Small intestine (tissue), 7 donors: ENCODE measurements at regions not wholly inside any gene's neighbourhood (a gene's known extent, or its start where the extent isn't known, plus 50 kb on each side); places are given as distances from the start of the nearest gene placed in this dataset.

Experiments
- DNase-seq, 2 donors: peaks; one replicate each; pipeline versions ENCODE4 v3.0.0 to v3.0.0-alpha.2; 2013
- FAIRE-seq: peaks from 2 replicates; lab custom pipeline; 2012; peaks lifted over from hg19 to GRCh38; lab: Jason Lieb, UNC
- H3K27ac ChIP-seq, 3 donors: one replicate each; pipeline ENCODE4 v1.5.1; 2013; ENCODE audit warnings: low read length in 2 of 3, mild to moderate bottlenecking in 2 of 3, control low read depth in 1 of 3, inconsistent platforms in 1 of 3, low read depth in 1 of 3, moderate library complexity in 1 of 3
- H3K27me3 ChIP-seq, 3 donors: one replicate each; pipeline ENCODE4 v1.6.1; 2013; ENCODE audit warnings: low read length in 3 of 3, inconsistent platforms in 1 of 3; ENCODE audit not compliant: control insufficient read depth in 3 of 3, insufficient read depth in 3 of 3
- H3K36me3 ChIP-seq, 3 donors: one replicate each; pipeline ENCODE4 v1.6.1; 2013; ENCODE audit warnings: low read length in 3 of 3, inconsistent platforms in 1 of 3, low read depth in 1 of 3, mild to moderate bottlenecking in 1 of 3, moderate library complexity in 1 of 3; ENCODE audit not compliant: control insufficient read depth in 3 of 3, insufficient read depth in 2 of 3
- H3K4me1 ChIP-seq, 3 donors: one replicate each; pipeline ENCODE4 v1.6.1; 2013; ENCODE audit warnings: low read length in 2 of 3, inconsistent platforms in 1 of 3, low read depth in 1 of 3, mild to moderate bottlenecking in 1 of 3, moderate library complexity in 1 of 3; ENCODE audit not compliant: control insufficient read depth in 3 of 3, insufficient read depth in 2 of 3
- H3K4me3 ChIP-seq, 3 donors: one replicate each; pipeline ENCODE4 v1.5.1; 2013; ENCODE audit warnings: low read length in 3 of 3, control low read depth in 1 of 3, inconsistent platforms in 1 of 3, low read depth in 1 of 3, mild to moderate bottlenecking in 1 of 3, moderate library complexity in 1 of 3
- H3K9me3 ChIP-seq, 2 donors: one replicate each; pipeline ENCODE4 v1.6.1; 2013; ENCODE audit warnings: low read depth in 1 of 2, low read length in 1 of 2; ENCODE audit not compliant: control insufficient read depth in 2 of 2, insufficient read depth in 1 of 2
- WGBS, 3 donors: extraction: QIAGEN DNeasy Blood & Tissue Kit; methylation state at CpG; one replicate each; pipeline ENCODE4 v1.1.7; 2013; 5-methylcytosine and 5-hydroxymethylcytosine counted together
- donor health status: healthy with polysubstance abuse.
- donor health status: control.
- donor health status: control.
- donor health status: Bipolar disorder and iron deficiency.
- donor health status: healthy.

- peaks cover 0 to 16% of the 10 kb centered on the region in 2 donors for H3K9me3 ChIP-seq
- no peak overlapping the region for H3K4me3 ChIP-seq
- no peaks in the 10 kb centered on the region for H3K36me3 ChIP-seq
- WGBS, 3 donors = 25 to 63% (median 50%) methylated on average over 2 of the region's 2 CpGs
- DNase-seq = peak; percentile 33 to 80
- peak overlapping the region in 1 of 3 donors; percentile 18 for H3K27ac ChIP-seq
- no peaks in the 10 kb centered on the region for H3K27me3 ChIP-seq
- H3K4me1 ChIP-seq = peaks cover 0 to 3% (median 0%) of the 10 kb centered on the region in 3 donors
- no peak for FAIRE-seq
Observed at GRCh38 chr15:67892559-67893377, 52.9 kb upstream of the RNU6-1 start.

- no peak overlapping the region for H3K27ac ChIP-seq
- DNase-seq = no peak
- H3K9me3 ChIP-seq = peaks cover 0 to 14% of the 10 kb centered on the region in 2 donors
- no peaks in the 10 kb centered on the region for H3K27me3 ChIP-seq
- no peak overlapping the region for H3K4me3 ChIP-seq
- peaks cover 0 to 12% (median 3%) of the 10 kb centered on the region in 3 donors for H3K4me1 ChIP-seq
- H3K36me3 ChIP-seq = no peaks in the 10 kb centered on the region
- peak; percentile 74 for FAIRE-seq
Observed at GRCh38 chr15:67895237-67895636, 55.4 kb upstream of the RNU6-1 start.

GRCh38 chr15:67897646-67898339, 57.9 kb upstream of the RNU6-1 start:
- DNase-seq (peak in 1 of 2 donors; percentile 59), FAIRE-seq (no peak)
- Histone ChIP-seq H3K9me3 (peaks cover 0 to 9% of the 10 kb centered on the region in 2 donors), H3K4me1 (peaks cover 0 to 27% (median 2%) of the 10 kb centered on the region in 3 donors), H3K4me3 (no peak overlapping the region), H3K27ac (peak overlapping the region in 1 of 3 donors; percentile 20), H3K27me3 (no peaks in the 10 kb centered on the region), H3K36me3 (no peaks in the 10 kb centered on the region)
- 63 to 79% (median 69%) methylated on average over 3 of the region's 3 CpGs for WGBS, 3 donors

DNA sequence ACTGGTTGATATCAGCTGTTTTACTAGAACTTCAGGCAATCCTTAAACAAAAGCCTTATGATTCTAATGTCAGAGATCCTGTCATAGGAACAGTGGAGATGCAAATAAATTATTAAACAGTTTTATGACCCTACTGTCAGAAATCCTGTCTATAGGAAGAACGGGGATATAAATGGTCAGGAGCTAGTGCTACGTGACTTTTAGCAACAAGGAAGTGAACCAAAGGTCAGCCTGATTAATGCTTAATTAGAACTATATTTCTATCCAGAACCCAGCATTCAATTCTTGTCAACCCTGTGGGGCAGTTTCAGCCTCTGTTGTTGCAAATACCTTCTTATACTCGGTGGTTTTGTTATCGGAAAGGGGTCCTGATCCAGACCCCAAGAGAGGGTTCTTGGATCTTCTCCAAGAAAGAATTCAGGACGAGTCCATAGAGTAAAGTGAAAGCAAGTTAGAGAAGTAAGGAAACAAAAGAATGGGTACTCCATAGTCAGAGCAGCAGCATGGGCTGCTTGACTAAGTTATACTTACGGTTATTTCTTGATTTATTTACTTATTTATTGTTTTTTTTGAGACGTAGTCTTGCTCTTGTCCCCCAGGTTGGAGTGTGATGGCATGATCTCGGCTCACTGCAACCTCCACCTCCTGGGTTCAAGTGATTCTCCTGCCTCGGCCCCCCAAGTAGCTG, 59.9 kb upstream of the RNU6-1 start:
- Histone ChIP-seq H3K36me3 (no peaks in the 10 kb centered on the region), H3K9me3 (peaks cover 0 to 8% of the 10 kb centered on the region in 2 donors), H3K27me3 (no peaks in the 10 kb centered on the region), H3K27ac (peak overlapping the region; percentile 82 to 93 (median 86)), H3K4me1 (peaks cover 0 to 27% (median 2%) of the 10 kb centered on the region in 3 donors), H3K4me3 (no peak overlapping the region)
- 28 to 61% (median 46%) methylated on average over 9 of the region's 9 CpGs for WGBS, 3 donors
- FAIRE-seq (no peak), DNase-seq (peak; percentile 88 to 94)

DNA sequence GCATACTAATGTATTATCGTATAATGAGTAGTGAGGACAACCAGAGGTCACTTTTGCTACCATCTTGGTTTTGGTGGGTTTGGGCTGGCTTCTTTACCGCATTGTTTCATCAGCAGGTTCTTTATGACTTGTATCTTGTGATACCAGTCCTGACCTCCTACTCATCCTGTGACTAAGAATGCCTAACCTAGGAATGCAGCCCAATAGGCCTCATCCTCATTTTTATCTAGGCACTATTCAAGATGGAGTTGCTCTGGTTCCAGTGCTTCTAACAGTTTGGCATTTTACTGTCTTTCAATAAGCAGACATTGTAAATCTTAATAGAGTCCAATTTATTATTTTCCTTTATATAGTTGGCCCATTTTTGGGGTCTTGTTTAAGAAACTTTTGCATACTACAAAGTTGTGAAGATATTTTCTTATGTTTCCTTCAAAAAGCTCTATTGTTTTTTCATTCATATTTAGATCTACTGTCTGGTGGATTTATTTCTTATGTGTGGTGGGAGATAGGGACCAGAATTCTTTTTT, 60.8 kb upstream of the RNU6-1 start:
- Histone ChIP-seq H3K9me3 (peaks cover 0 to 7% of the 10 kb centered on the region in 2 donors), H3K27me3 (no peaks in the 10 kb centered on the region), H3K36me3 (no peaks in the 10 kb centered on the region), H3K27ac (peak overlapping the region; percentile 5 to 86 (median 82)), H3K4me3 (no peak overlapping the region), H3K4me1 (peaks cover 0 to 27% (median 2%) of the 10 kb centered on the region in 3 donors)
- FAIRE-seq (no peak), DNase-seq (no peak)
- WGBS, 3 donors = 76 to 91% (median 81%) methylated on average over 2 of the region's 2 CpGs

DNA sequence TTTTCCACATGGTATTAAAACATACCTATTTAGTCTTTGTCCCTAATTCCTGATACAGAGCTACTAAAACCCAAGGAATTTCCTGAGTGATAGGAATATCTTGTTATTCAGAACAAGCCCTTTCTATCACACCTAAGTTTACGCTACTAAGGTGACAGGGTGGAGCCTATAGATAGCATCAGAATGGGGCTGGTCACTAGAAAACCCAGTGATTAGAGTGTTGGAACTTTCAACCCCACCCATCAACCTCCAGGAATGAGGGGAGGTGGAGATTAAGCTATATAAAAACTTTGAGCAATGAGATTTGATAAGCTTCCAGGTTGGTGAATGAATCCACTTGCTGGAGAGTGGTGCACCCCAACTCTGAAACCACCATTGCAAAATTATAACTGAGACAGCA, 62.1 kb upstream of the RNU6-1 start:
- H3K4me3 ChIP-seq = no peak overlapping the region
- peaks cover 0 to 27% (median 2%) of the 10 kb centered on the region in 3 donors for H3K4me1 ChIP-seq
- 23 to 71% (median 32%) methylated on average over 1 of the region's 1 CpG for WGBS, 3 donors

DNA sequence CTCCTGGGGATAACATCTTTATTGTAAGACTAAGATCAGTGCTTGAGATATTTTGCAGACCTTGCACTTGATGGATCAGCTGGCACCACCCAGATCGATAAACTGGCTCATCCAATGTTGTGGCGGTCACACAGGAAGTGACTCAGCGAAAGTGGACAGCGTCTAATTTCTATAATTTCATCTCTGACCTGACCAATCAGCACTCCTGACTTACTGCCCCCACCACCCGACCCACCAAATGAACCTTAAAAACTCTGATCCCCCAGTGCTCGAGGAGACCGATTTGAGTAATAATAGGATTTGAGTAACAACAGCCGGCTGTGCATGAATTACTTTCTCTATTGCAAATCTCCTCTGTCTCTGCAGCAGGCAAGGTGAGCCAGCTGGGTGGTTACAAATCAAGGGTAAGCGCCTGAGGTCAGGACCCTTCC, 62.7 kb upstream of the RNU6-1 start:
- Histone ChIP-seq H3K27ac (peak overlapping the region in 1 of 3 donors; percentile 15), H3K36me3 (no peaks in the 10 kb centered on the region), H3K4me1 (peaks cover 0 to 27% (median 2%) of the 10 kb centered on the region in 3 donors), H3K9me3 (peaks cover 0 to 5% of the 10 kb centered on the region in 2 donors), H3K27me3 (no peaks in the 10 kb centered on the region), H3K4me3 (no peak overlapping the region)
- FAIRE-seq = no peak
- WGBS, 3 donors = 77 to 86% (median 78%) methylated on average over 9 of the region's 9 CpGs
- peak in 1 of 2 donors; percentile 37 for DNase-seq

More for the DNA sequence above, 62.1 kb upstream of the RNU6-1 start:
- peak in 1 of 2 donors; percentile 90 for DNase-seq
- no peak for FAIRE-seq
- peak overlapping the region in 1 of 3 donors; percentile 17 for H3K27ac ChIP-seq
- peaks cover 0 to 5% of the 10 kb centered on the region in 2 donors for H3K9me3 ChIP-seq
- no peaks in the 10 kb centered on the region for H3K36me3 ChIP-seq
- H3K27me3 ChIP-seq = no peaks in the 10 kb centered on the region

- Histone ChIP-seq H3K4me3 (no peak overlapping the region), H3K36me3 (no peaks in the 10 kb centered on the region), H3K27ac (no peak overlapping the region), H3K27me3 (no peaks in the 10 kb centered on the region), H3K4me1 (peaks cover 0 to 27% (median 2%) of the 10 kb centered on the region in 3 donors), H3K9me3 (peaks cover 0 to 5% of the 10 kb centered on the region in 2 donors)
- FAIRE-seq (no peak), DNase-seq (no peak)
Observed at GRCh38 chr15:67903708-67904107, 63.9 kb upstream of the RNU6-1 start.
